ENCODE measurements at regions not wholly inside any gene's neighbourhood (a gene's known extent, or its start where the extent isn't known, plus 50 kb on each side); places are given as distances from the start of the nearest gene placed in this dataset.

GRCh38 chr1:166383137-166383536, 216.3 kb upstream of the FAM78B start (continued):
- no peak for TF ChIP-seq REST (IDR thresholded peaks at IDR 0.05; ENCODE audit: low read depth)
- no peak for TF ChIP-seq SIN3A (IDR thresholded peaks at IDR 0.05; ENCODE audit: low read depth)
- TF ChIP-seq POLR2AphosphoS5 (IDR thresholded peaks at IDR 0.05; ENCODE audit: low read depth, low read length): no peak
- no peak for TF ChIP-seq ELF1 (IDR thresholded peaks at IDR 0.05; ENCODE audit: borderline replicate concordance, low read depth)
- no peak for TF ChIP-seq EZH2phosphoT487 (IDR thresholded peaks at IDR 0.05; ENCODE audit: borderline replicate concordance)
- TF ChIP-seq SP1 (IDR thresholded peaks at IDR 0.05; ENCODE audit: low read depth): no peak
- no peak for TF ChIP-seq EZH2 (IDR thresholded peaks at IDR 0.05)
- TF ChIP-seq RAD21 (IDR thresholded peaks at IDR 0.05; ENCODE audit: low read depth): no peak

- Histone ChIP-seq H3K27ac (ENCODE audit: low read depth, low read length) (no peak overlapping the region), H3K4me2 (ENCODE audit: low read length) (no peak overlapping the region), H2AFZ (ENCODE audit: low read depth, low read length, poor library complexity, severe bottlenecking) (no peak overlapping the region), H3K9me3 (ENCODE audit: control insufficient read depth in 1 of 2, insufficient read depth in 1 of 2, low read depth in 1 of 2, low read length in 2 of 2) (no peaks in the 10 kb centered on the region), H3K9me2 (ENCODE audit: insufficient read depth) (no peaks in the 10 kb centered on the region), H3K27me3 (ENCODE audit: insufficient read depth, low read length) (peaks cover 52% of the 10 kb centered on the region; the same call in 1 of the 2 replicates), H3K9ac (ENCODE audit: low read length) (no peak overlapping the region), H4K20me1 (ENCODE audit: insufficient read depth) (no peaks in the 10 kb centered on the region), H3K79me2 (ENCODE audit: insufficient read depth, low read length) (no peaks in the 10 kb centered on the region), H3K4me3 (replicated peaks in 1 of 2; ENCODE audit: low read depth in 1 of 2, low read length in 2 of 2) (no peak overlapping the region), H3K36me3 (ENCODE audit: control insufficient read depth in 1 of 2, insufficient read depth in 2 of 2, low read length in 2 of 2) (no peaks in the 10 kb centered on the region), H3K4me1 (ENCODE audit: control insufficient read depth in 1 of 2, insufficient read depth in 2 of 2, low read length in 2 of 2) (no peaks in the 10 kb centered on the region)
- ATAC-seq: no peak
- TF ChIP-seq EZH2 (IDR thresholded peaks at IDR 0.05) (no peak), FOSL1 (IDR thresholded peaks at IDR 0.05; ENCODE audit: low read depth) (no peak), SIN3A (IDR thresholded peaks at IDR 0.05; ENCODE audit: low read depth) (no peak), ATF3 (IDR thresholded peaks at IDR 0.05) (no peak), ZNF274 (IDR thresholded peaks at IDR 0.05; ENCODE audit: low read depth, low read length) (no peak), ELF1 (IDR thresholded peaks at IDR 0.05; ENCODE audit: borderline replicate concordance, low read depth) (no peak), RAD21 (IDR thresholded peaks at IDR 0.05; ENCODE audit: low read depth) (no peak), ZFX (IDR thresholded peaks at IDR 0.05) (no peak), POLR2AphosphoS5 (IDR thresholded peaks at IDR 0.05; ENCODE audit: low read depth, low read length) (no peak), YY1 (IDR thresholded peaks at IDR 0.05; ENCODE audit: extremely low read depth, insufficient replicate concordance, low read depth, low read length) (no peak)
- DNase-seq (ENCODE audit: low read depth, low spot score): no peak
- intact Hi-C loops (cut with micrococcal nuclease): no loop called here
- POLR2A ChIA-PET: no interaction called here
- CTCF ChIA-PET: no interaction called here
- RAD21 ChIA-PET (ENCODE audit: low non-redundant PET in 1 of 2, low total read pairs in 2 of 2, uncharacterized antibody in 2 of 2, unreplicated experiment in 2 of 2): no interaction called here
- BruUV-seq (replicated peaks): no TSS peak
These were observed 217.0 kb upstream of the FAM78B start for GRCh38 chr1:166383635-166384346.
